Thoracic aorta (tissue), 2 donors: ENCODE measurements at regions not wholly inside any gene's neighbourhood (a gene's known extent, or its start where the extent isn't known, plus 50 kb on each side); places are given as distances from the start of the nearest gene placed in this dataset.

Experiments used
- ATAC-seq: fragments of 150-250 bp; one replicate; pipeline ENCODE4 v1.8.0; 2017; ENCODE audit warnings: low read depth; ENCODE audit not compliant: insufficient number of reproducible peaks, low FRiP score
- DNase-seq: peaks from one replicate; pipeline ENCODE4 v3.0.0-alpha.2; 2020; ENCODE audit warnings: low spot score
- H3K27ac ChIP-seq, 2 donors: fragments of 200-600 bp; sonication (generic); 1 replicate in 1 of 2; 2 replicates in 1 of 2; pipeline ENCODE4 v1.5.1; 2016; ENCODE audit warnings: mild to moderate bottlenecking in 2 of 2, moderate library complexity in 2 of 2
- H3K27me3 ChIP-seq: fragments of 200-600 bp; sonication (generic); replicated peaks from 2 replicates; pipeline ENCODE4 v1.6.0; 2016; ENCODE audit warnings: mild to moderate bottlenecking; ENCODE audit not compliant: insufficient read depth
- H3K36me3 ChIP-seq: fragments of 200-600 bp; sonication (generic); one replicate; pipeline ENCODE4 v1.5.1; 2016
- H3K4me1 ChIP-seq, 2 donors: fragments of 200-600 bp; sonication (generic); 1 replicate in 1 of 2; 2 replicates in 1 of 2; pipeline versions ENCODE4 v1.5.1 to v1.6.0; 2016; ENCODE audit warnings: low read depth in 2 of 2, mild to moderate bottlenecking in 1 of 2; ENCODE audit not compliant: control insufficient read depth in 1 of 2
- H3K4me3 ChIP-seq: fragments of 200-600 bp; sonication (generic); 2 replicates; pipeline ENCODE4 v1.5.1; 2016; ENCODE audit warnings: mild to moderate bottlenecking
- H3K9me3 ChIP-seq: fragments of 200-600 bp; sonication (generic); 2 replicates; pipeline ENCODE4 v1.5.1; 2016
- CTCF ChIP-seq: fragments of 200-600 bp; sonication (generic); IDR thresholded peaks from one replicate; pipeline ENCODE4 v1.5.1; 2019; ENCODE audit warnings: antibody characterized with exemption

GRCh38 chr2:155839436-155839835 is 493.1 kb downstream of the NR4A2 start:
- Histone ChIP-seq H3K27me3 (no peaks in the 10 kb centered on the region), H3K4me1 (no peaks in the 10 kb centered on the region), H3K36me3 (no peaks in the 10 kb centered on the region), H3K4me3 (no peak overlapping the region), H3K9me3 (no peaks in the 10 kb centered on the region), H3K27ac (no peak overlapping the region)
- ATAC-seq (no peak), DNase-seq (no peak)
- no peak for TF ChIP-seq CTCF

DNA sequence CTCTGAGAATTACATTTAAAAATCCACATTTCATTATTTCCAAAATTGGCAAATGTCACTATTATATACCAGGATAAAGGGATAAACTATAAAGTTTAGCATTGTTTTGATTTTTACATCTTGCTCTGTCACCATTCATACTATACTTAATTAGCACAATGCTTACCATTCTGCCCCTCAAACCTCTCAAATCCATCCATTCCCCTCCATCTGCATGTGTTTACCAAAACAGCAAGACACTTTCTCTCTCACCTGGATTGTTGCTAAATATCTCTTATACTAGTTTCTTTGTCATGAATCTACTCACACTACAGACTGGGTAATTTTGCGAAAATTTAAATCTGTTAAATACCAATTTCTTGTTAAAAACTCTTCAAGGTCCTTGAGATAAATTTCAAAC is 496.1 kb downstream of the NR4A2 start:
- H3K4me1 ChIP-seq, result no peaks in the 10 kb centered on the region
- no peak overlapping the region for H3K27ac ChIP-seq
- DNase-seq (no peak), ATAC-seq (no peak)
- H3K9me3 ChIP-seq, result no peaks in the 10 kb centered on the region
- no peaks in the 10 kb centered on the region for H3K27me3 ChIP-seq
- no peaks in the 10 kb centered on the region for H3K36me3 ChIP-seq
- no peak overlapping the region for H3K4me3 ChIP-seq
- TF ChIP-seq CTCF, result no peak

DNA sequence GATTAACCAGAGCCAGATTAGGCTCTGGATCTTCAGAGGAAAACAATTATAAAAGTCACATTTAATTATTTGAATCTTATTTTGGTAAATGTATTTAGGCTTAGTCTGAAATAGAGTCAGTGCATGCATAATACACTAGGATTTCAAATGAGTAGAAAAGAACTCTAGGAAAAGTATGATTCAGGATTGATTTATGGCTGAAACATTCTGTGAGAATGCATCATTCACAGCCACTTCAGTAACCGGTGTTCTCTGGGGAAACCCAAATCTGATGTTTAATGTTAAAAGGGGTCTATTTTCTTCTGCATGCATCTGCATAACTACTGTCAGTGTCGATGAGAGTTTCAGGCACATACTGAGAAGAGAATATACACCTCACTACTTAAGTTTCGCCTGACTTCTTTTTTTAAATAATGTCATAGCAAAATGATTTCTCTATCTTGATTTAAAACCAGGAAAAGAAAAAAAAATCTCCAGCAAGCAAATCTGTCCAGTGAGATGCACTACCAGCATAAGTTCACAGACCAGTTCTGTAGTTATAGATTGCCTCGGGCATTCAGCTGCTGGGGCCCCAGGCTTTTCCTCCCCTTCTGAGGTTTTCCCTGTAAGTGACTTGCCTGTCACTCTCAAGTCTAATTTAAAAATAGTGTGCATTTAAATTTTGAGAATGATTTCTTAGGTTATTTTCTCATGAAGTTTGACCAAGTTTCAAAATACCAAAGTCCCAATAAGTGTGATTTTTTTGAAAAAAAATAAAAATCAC is 501.5 kb downstream of the NR4A2 start:
- H3K27ac ChIP-seq, result no peak overlapping the region
- no peaks in the 10 kb centered on the region for H3K4me1 ChIP-seq
- ATAC-seq (no peak), DNase-seq (no peak)
- H3K27me3 ChIP-seq, result no peaks in the 10 kb centered on the region
- no peaks in the 10 kb centered on the region for H3K36me3 ChIP-seq
- no peak for TF ChIP-seq CTCF
- no peak overlapping the region for H3K4me3 ChIP-seq
- H3K9me3 ChIP-seq, result no peaks in the 10 kb centered on the region

DNA sequence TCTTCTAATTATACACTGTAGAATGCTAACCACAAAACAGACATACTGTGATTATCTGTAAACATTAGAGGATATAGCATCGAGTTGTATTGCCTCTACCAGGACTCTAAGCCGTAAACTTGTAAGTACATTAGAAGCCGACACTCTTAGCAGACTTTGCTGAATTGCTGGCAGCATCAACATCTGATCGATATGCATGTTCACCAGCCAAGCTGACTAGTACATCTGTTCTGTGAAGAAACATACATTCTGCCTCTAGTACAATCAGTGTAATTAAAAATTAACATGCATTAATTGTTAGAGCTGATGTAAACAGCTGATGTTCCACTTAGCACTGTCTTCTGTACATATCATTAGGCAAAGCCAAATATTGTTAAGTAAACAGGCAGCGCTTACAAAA is 502.2 kb downstream of the NR4A2 start:
- H3K27ac ChIP-seq, result no peak overlapping the region
- no peak for DNase-seq
- no peak overlapping the region for H3K4me3 ChIP-seq
- H3K4me1 ChIP-seq, result no peaks in the 10 kb centered on the region
- H3K9me3 ChIP-seq, result no peaks in the 10 kb centered on the region
- H3K27me3 ChIP-seq, result no peaks in the 10 kb centered on the region
- no peak for TF ChIP-seq CTCF
- no peaks in the 10 kb centered on the region for H3K36me3 ChIP-seq
- no peak for ATAC-seq

GRCh38 chr2:155825876-155826275 is 506.6 kb downstream of the NR4A2 start:
- DNase-seq (no peak), ATAC-seq (no peak)
- Histone ChIP-seq H3K4me3 (no peak overlapping the region), H3K9me3 (no peaks in the 10 kb centered on the region), H3K36me3 (no peaks in the 10 kb centered on the region), H3K27me3 (no peaks in the 10 kb centered on the region), H3K27ac (no peak overlapping the region), H3K4me1 (no peaks in the 10 kb centered on the region)
- TF ChIP-seq CTCF, result no peak
